NB4 (cell line): ENCODE measurements at regions not wholly inside any gene's neighbourhood (a gene's known extent, or its start where the extent isn't known, plus 50 kb on each side); places are given as distances from the start of the nearest gene placed in this dataset.

Experiments used
- DNase-seq: peaks from one replicate; pipeline ENCODE4 v3.0.0; 2010; ENCODE audit warnings: low read depth
- H3K4me3 ChIP-seq: one replicate; pipeline ENCODE4 v1.5.1; 2011; ENCODE audit warnings: mild to moderate bottlenecking, low read depth, low read length, moderate library complexity
- CTCF ChIP-seq: IDR thresholded peaks from one replicate; pipeline ENCODE4 v1.5.1; 2012; ENCODE audit warnings: low read depth, low read length
- MAX ChIP-seq: IDR thresholded peaks from 2 replicates; pipeline ENCODE4 v1.6.1; 2011; ENCODE audit warnings: low read depth, low read length
- MYC ChIP-seq: IDR thresholded peaks from 2 replicates; pipeline ENCODE4 v1.6.1; 2011; ENCODE audit warnings: low read depth, low read length
- POLR2A ChIP-seq: IDR thresholded peaks from 2 replicates; pipeline ENCODE4 v1.6.1; 2011; ENCODE audit warnings: mild to moderate bottlenecking; ENCODE audit not compliant: insufficient read length; ENCODE audit errors: extremely low read depth

GRCh38 chr13:85362980-85363379, 436.2 kb downstream of the SLITRK6 start:
- TF ChIP-seq CTCF: no peak
- no peak for TF ChIP-seq MAX
- no peak overlapping the region for H3K4me3 ChIP-seq
- no peak for DNase-seq

- TF ChIP-seq MAX (no peak), MYC (no peak), CTCF (no peak), POLR2A (no peak)
- H3K4me3 ChIP-seq: no peak overlapping the region
- no peak for DNase-seq
Observed at GRCh38 chr13:85347251-85347650, 452.0 kb downstream of the SLITRK6 start.

GRCh38 chr13:85334187-85334586, 465.0 kb downstream of the SLITRK6 start:
- TF ChIP-seq POLR2A (no peak), CTCF (no peak), MYC (no peak), MAX (no peak)
- no peak for DNase-seq
- no peak overlapping the region for H3K4me3 ChIP-seq

- DNase-seq: no peak
- no peak for TF ChIP-seq MYC
- no peak for TF ChIP-seq CTCF
- TF ChIP-seq POLR2A: no peak
- no peak for TF ChIP-seq MAX
- no peak overlapping the region for H3K4me3 ChIP-seq
Observed at GRCh38 chr13:85333506-85334020, 465.7 kb downstream of the SLITRK6 start.

- H3K4me3 ChIP-seq: no peak overlapping the region
- no peak for TF ChIP-seq MYC
- TF ChIP-seq MAX: no peak
- no peak for TF ChIP-seq CTCF
- TF ChIP-seq POLR2A: no peak
- no peak for DNase-seq
Observed at GRCh38 chr13:85332615-85333014, 466.6 kb downstream of the SLITRK6 start.

GRCh38 chr13:85321734-85322133, 477.5 kb downstream of the SLITRK6 start:
- no peak for DNase-seq
- no peak overlapping the region for H3K4me3 ChIP-seq
- no peak for TF ChIP-seq CTCF
- no peak for TF ChIP-seq MAX
- TF ChIP-seq MYC: no peak
- TF ChIP-seq POLR2A: no peak
